GM12878 (cell line): ENCODE measurements at regions not wholly inside any gene's neighbourhood (a gene's known extent, or its start where the extent isn't known, plus 50 kb on each side); places are given as distances from the start of the nearest gene placed in this dataset.

ENCODE experiments used
- ATAC-seq: fragments of 200-7000 bp; cut with Tn5 transposase; 3 replicates; pipeline ENCODE4 v1.9.1; 2020; ENCODE audit warnings: mild to moderate bottlenecking, moderate library complexity
- BruUV-seq: library from RNA; stranded (reverse); fragments of 400-500 nt; replicated peaks from 2 replicates; lab custom pipeline; 2021; lab: Mats Ljungman, UMichigan
- CTCF ChIA-PET: fragments of 300-600 bp; sonication (Branson Sonifier 250); formaldehyde crosslinking; extraction: SDS; loops from one replicate; lab custom pipeline; 2021; ENCODE audit warnings: inconsistent platforms; lab: Yijun Ruan, JAX
- POLR2A ChIA-PET: fragments of 350-600 bp; formaldehyde crosslinking; extraction: SDS; loops from one replicate; lab custom pipeline; 2021; ENCODE audit warnings: inconsistent platforms; lab: Charles Lee
- RAD21 ChIA-PET: fragments of 300-600 bp; sonication (Branson Sonifier 250); formaldehyde crosslinking; loops from one replicate; lab custom pipeline; 2023; ENCODE audit warnings: antibody characterized with exemption; ENCODE audit not compliant: unreplicated experiment; lab: Charles Lee
- SMC1A ChIA-PET: fragments of 300-600 bp; sonication (Branson Sonifier 250); formaldehyde crosslinking; loops from one replicate; lab custom pipeline; 2023; ENCODE audit not compliant: unreplicated experiment, uncharacterized antibody; lab: Charles Lee
- DNase-seq: peaks from one replicate; pipeline ENCODE4 v3.0.0-alpha.2; 2011; ENCODE audit warnings: low read depth, low spot score
- FAIRE-seq: peaks from 3 replicates; lab custom pipeline; 2011; peaks lifted over from hg19 to GRCh38; lab: Jason Lieb, UNC
- H2AFZ ChIP-seq: 2 replicates; pipeline ENCODE4 v1.6.0; 2011; ENCODE audit warnings: low read depth, low read length, control low read depth; ENCODE audit not compliant: control insufficient read depth
- H3K27ac ChIP-seq: 2 replicates; pipeline ENCODE4 v1.5.1; 2011; ENCODE audit warnings: control low read depth; ENCODE audit not compliant: control insufficient read depth, insufficient read depth
- H3K27me3 ChIP-seq, 2 experiments: replicated peaks in 1 of 2; 2 replicates each; pipeline versions ENCODE4 v1.6.0 to v1.6.1; 2011; ENCODE audit warnings: low read length in 1 of 2; ENCODE audit not compliant: control insufficient read depth in 2 of 2, insufficient read depth in 2 of 2
- H3K36me3 ChIP-seq, 2 experiments: 2 replicates each; pipeline ENCODE4 v1.5.1; 2011; ENCODE audit warnings: low read length in 1 of 2; ENCODE audit not compliant: control insufficient read depth in 2 of 2, insufficient read depth in 2 of 2
- H3K4me1 ChIP-seq: 2 replicates; pipeline ENCODE4 v1.6.1; 2011; ENCODE audit warnings: mild to moderate bottlenecking, low read length, moderate library complexity, mixed read lengths; ENCODE audit not compliant: control insufficient read depth, insufficient read depth
- H3K4me2 ChIP-seq: 2 replicates; pipeline ENCODE4 v1.6.0; 2011; ENCODE audit warnings: control low read depth; ENCODE audit not compliant: control insufficient read depth, insufficient read depth
- H3K4me3 ChIP-seq: fragments of 200-600 bp; sonication (generic); 2 replicates; pipeline ENCODE4 v1.5.1; 2016
- H3K79me2 ChIP-seq: 2 replicates; pipeline ENCODE4 v1.6.0; 2011; ENCODE audit warnings: low read length; ENCODE audit not compliant: control insufficient read depth, insufficient read depth
- H3K9ac ChIP-seq: 2 replicates; pipeline ENCODE4 v1.8.0; 2011; ENCODE audit warnings: low read length, control low read depth, mixed read lengths; ENCODE audit not compliant: control insufficient read depth, insufficient read depth
- H3K9me3 ChIP-seq: replicated peaks from 3 replicates; pipeline ENCODE4 v1.5.1; 2011; ENCODE audit warnings: mild to moderate bottlenecking, low read length; ENCODE audit not compliant: control insufficient read depth, insufficient read depth
- H4K20me1 ChIP-seq: 2 replicates; pipeline ENCODE4 v1.6.0; 2011; ENCODE audit not compliant: control insufficient read depth, insufficient read depth
- DPF2 ChIP-seq: fragments of 450-650 bp; IDR thresholded peaks from 2 replicates; pipeline ENCODE4 v1.6.1; 2017; ENCODE audit warnings: mild to moderate bottlenecking
- EGR1 ChIP-seq, 2 experiments: IDR thresholded peaks; 1 replicate in 1 of 2; 2 replicates in 1 of 2; pipeline ENCODE4 v1.6.1; 2011 to 2012; ENCODE audit warnings: low read depth in 2 of 2, low read length in 2 of 2, borderline replicate concordance in 1 of 2, mild to moderate bottlenecking in 1 of 2, moderate library complexity in 1 of 2
- FOS ChIP-seq: IDR thresholded peaks from 3 replicates; pipeline ENCODE4 v1.6.1; 2011; ENCODE audit warnings: borderline replicate concordance; ENCODE audit not compliant: insufficient read length; ENCODE audit errors: extremely low read depth
- NFYB ChIP-seq: IDR thresholded peaks from 2 replicates; pipeline ENCODE4 v1.6.1; 2011; ENCODE audit warnings: low read depth, mild to moderate bottlenecking, low read length, improper control_type of control experiment, moderate library complexity; ENCODE audit not compliant: insufficient read depth
- NR2F1 ChIP-seq: fragments of 450-650 bp; conservative IDR thresholded peaks from 2 replicates; pipeline ENCODE4 v1.6.1; 2017; ENCODE audit warnings: mild to moderate bottlenecking
- PML ChIP-seq: IDR thresholded peaks from 2 replicates; pipeline ENCODE4 v1.6.1; 2012; ENCODE audit warnings: low read length, inconsistent platforms
- RUNX3 ChIP-seq: IDR thresholded peaks from 2 replicates; pipeline ENCODE4 v1.6.1; 2012; ENCODE audit warnings: low read length, inconsistent platforms
- TAF1 ChIP-seq: IDR thresholded peaks from 2 replicates; pipeline ENCODE4 v1.6.1; 2011; ENCODE audit warnings: mild to moderate bottlenecking, low read depth, low read length, borderline replicate concordance
- TBL1XR1 ChIP-seq: IDR thresholded peaks from 2 replicates; pipeline ENCODE4 v1.6.1; 2012; ENCODE audit warnings: low read depth, low read length, improper control_type of control experiment
- YBX1 ChIP-seq: fragments of 450-650 bp; IDR thresholded peaks from 2 replicates; pipeline ENCODE4 v1.6.1; 2016; ENCODE audit warnings: antibody characterized with exemption
- YY1 ChIP-seq: IDR thresholded peaks from 2 replicates; pipeline ENCODE4 v1.6.1; 2011; ENCODE audit warnings: low read depth, mild to moderate bottlenecking, low read length
- WGBS: methylation state at CpG from one replicate; pipeline ENCODE4 v1.1.6; 2016; ENCODE audit warnings: low lambda C conversion rate; ENCODE audit not compliant: insufficient replicate concordance, insufficient coverage; ENCODE audit errors: missing lambda C conversion rate; 5-methylcytosine and 5-hydroxymethylcytosine counted together
- in situ Hi-C: fragments of 300-500 bp; cut with MboI; formaldehyde crosslinking; loops from 9 replicates; pipeline ENCODE4 v1.14.3; 2018; ENCODE audit warnings: mixed read lengths
- intact Hi-C: fragments of 100-400 bp; cut with micrococcal nuclease; formaldehyde crosslinking; loops from one replicate; pipeline ENCODE4 v1.14.2; 2022; ENCODE audit not compliant: unreplicated experiment

GRCh38 chr2:235432741-235433520 is 60.9 kb upstream of the AGAP1 start:
- RAD21 ChIA-PET, result no interaction called here
- TF ChIP-seq RUNX3 (no peak), EGR1 (IDR thresholded peaks at IDR 0.05; ENCODE audit: borderline replicate concordance in 1 of 2, low read depth in 2 of 2, low read length in 2 of 2) (no peak), YBX1 (no peak), FOS (no peak), YY1 (no peak), TBL1XR1 (no peak), DPF2 (no peak), TAF1 (no peak), NFYB (no peak), PML (no peak), NR2F1 (no peak)
- 39% methylated on average over 17 of the region's 17 CpGs for WGBS
- Histone ChIP-seq H3K4me2 (no peak overlapping the region), H4K20me1 (no peaks in the 10 kb centered on the region), H3K4me1 (no peaks in the 10 kb centered on the region), H3K9ac (no peak overlapping the region), H3K27ac (no peak overlapping the region), H3K4me3 (no peak overlapping the region), H2AFZ (no peak overlapping the region), H3K79me2 (no peaks in the 10 kb centered on the region), H3K36me3 (no peaks in the 10 kb centered on the region), H3K27me3 (no peaks in the 10 kb centered on the region), H3K9me3 (no peaks in the 10 kb centered on the region)
- no peak for FAIRE-seq
- CTCF ChIA-PET, result no interaction called here
- SMC1A ChIA-PET, result no interaction called here
- ATAC-seq, result no peak
- no TSS peak for BruUV-seq
- in situ Hi-C loops (no loop called here), intact Hi-C loops (no loop called here)
- DNase-seq, result no peak
- POLR2A ChIA-PET, result no interaction called here
